HG03439 (cell line): ENCODE measurements at regions not wholly inside any gene's neighbourhood (a gene's known extent, or its start where the extent isn't known, plus 50 kb on each side); places are given as distances from the start of the nearest gene placed in this dataset.

Experiments used
- ATAC-seq: cut with Tn5 transposase; IDR thresholded peaks from one replicate; pipeline ENCODE4 v1.9.1; 2021; ENCODE audit warnings: mild to moderate bottlenecking, moderate library complexity; ENCODE audit not compliant: unreplicated experiment

DNA sequence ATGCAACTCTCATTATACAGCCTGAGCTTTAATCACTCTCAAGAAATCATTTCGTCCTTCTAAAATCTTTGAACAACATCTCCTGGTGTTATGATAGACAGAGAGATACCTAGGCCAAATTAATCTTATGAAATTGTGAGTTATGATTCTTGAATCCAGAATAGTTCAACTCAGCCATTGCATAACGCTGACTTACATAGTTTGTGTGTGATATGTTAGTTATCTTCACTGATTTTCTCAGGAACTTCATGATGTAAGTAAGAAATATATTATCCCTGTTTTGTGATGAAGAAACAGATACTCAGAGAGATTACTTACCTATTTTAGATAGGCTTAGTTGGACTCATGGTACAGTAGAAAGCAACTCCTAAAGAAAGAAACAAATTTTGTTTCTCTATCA lies 684.4 kb downstream of the ZEB2 start:
- ATAC-seq = no peak

DNA sequence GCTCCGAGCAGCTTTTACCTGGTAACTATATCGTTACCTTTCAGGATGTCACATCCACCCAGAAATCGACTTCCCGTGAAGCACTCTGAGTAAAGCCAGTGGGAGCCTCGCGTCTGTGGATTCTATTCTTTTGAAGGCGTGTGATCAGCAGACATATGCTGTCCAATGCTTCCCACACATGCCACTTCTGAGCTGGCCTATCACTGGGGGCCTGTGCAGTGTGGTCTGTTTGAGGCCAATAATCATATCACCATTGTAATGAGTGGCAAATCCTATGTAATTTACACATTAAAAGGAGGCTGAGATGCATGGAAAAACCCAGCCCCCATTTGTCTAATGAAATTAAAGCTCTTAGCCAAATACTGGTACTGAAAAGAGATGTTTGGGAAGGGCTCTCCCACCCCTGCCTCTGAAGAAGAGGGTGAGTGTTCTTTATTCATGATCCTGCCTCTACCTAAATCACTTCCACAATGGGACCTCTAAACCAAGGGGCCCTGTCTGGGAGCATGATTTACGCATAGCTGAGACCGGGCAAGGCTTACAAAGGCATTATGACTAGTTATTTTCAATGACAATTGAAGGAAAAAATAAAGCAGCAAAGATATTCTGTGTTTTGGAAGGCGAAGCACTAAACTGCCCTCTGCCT lies 686.8 kb downstream of the ZEB2 start:
- ATAC-seq = no peak

DNA sequence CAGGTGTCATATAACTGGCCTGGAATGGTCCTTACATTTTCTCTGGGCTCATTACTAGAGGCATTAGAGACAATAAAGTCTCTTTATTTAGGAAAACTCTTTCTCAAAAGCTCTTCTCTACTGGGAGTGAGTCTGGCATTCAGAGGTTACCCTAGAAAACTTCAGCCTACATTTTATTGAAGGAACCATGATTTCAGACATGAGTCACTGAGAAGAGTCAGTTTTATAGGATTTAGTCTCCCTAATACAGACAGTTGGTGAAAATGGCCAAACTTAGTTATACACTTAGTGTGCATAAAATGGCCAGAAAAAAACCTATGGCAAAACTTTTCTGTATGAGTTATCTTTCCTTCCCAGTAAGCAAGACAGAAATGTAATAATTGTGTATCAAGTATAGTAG lies 689.4 kb downstream of the ZEB2 start:
- ATAC-seq = no peak

DNA sequence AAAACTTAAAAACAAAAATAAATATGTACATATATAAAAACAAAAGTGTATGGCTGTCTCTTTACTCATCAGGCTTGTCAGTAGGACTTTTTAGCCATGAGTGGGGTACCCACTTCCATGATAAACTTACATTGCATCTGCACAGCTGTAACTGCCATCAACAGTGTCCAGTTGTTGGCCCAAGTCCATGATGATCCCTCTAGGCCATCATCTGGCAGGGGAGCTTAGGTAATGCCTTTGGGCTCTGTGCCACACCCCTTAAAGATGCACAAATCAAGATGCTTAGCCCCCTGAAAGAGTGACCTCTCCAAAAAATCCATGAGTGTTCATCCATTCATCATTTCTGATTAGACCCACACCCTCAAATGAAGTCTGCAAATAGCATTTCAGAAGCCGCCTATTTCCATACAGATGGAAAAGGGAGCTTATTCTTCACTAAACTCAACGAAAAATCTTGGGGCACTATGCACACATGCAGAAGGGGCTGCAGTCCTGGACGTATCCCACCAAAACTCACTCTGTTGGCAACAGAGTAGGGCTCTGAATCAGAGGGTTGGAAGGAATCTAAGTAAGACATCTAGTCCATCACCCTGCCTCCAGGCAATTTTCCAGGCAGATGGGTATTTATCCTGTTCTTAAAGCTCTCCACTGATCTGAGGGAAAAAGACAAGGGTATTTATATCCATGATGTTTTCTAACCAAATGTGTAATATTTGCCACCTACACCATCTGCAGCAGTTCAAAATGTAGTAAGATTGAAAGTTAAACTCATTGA lies 691.0 kb downstream of the ZEB2 start:
- ATAC-seq = no peak

DNA sequence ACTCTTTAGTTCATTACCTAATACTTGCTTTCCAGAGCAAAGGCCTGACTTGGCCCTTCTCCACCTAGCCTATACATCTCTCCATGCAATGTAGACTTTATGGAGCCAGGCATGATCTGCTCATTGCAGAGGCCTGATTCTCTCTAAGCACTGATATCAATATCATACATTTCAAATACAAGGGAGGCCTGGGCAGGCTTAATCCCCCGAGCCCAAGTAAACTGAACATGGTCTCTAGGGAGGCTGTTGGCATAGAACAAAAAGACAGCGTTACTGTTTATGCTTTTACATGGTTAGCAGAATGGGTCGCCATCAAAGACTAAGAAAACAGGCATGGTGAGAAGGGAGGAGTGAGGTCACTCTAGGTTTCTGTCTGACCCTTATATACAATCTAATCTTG lies 695.1 kb downstream of the ZEB2 start:
- no peak for ATAC-seq

DNA sequence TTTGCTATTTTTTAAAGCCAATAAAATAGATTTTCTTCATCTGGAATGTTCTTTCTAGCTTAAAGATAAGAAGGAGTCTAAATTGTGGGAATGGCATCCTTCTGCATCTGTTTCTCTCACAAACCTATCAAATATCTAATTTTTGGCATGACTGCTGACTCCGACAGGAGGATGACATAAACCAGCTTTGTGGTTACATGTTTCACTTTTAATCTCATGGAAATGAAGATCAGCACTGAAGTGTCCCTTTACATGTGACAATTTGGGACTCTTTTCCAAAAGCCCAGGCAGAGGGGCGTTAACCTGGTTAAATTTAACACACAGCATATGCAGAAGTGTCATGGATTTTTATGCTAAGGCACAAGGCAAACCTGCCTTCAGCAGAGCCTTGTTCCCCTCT lies 694.7 kb downstream of the ARHGAP15 start:
- no peak for ATAC-seq

DNA sequence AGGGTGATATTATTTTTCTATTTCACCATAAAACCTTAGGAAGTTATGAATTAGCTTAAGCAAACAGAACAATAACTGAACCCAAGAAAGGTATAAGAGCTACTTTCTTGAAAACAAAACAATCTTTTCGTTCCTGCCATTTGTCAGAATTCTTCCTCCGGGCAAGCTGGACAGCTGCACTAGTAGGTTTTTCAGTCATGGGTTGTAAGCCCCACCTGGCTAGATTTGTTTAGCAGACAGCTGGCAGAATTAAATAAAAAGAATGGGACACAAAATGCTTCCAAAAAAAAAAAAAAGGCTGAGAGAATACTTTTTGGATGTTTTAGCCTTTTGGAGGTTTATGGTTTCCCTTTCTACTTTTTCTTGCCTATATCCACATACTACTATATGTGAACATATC lies 694.1 kb downstream of the ARHGAP15 start:
- ATAC-seq = no peak

DNA sequence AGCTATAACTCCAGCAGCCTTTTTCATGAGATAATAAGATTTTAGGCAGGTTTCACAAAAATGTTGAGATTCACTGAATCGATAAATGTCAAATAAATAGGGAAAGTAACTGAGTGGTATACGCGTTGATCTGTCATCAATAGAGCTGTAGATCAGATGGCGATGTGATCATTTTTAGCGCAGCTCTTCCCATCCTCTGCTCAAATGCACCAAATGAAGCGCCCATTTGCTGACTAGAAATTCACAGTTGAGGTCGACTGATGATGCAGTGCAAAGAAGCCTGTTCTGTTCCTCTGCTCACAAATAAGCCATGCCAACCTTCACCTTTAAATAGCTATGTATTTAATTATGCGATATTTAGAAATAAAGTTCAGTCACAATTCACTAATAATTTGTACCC lies 693.5 kb downstream of the ARHGAP15 start:
- no peak for ATAC-seq

DNA sequence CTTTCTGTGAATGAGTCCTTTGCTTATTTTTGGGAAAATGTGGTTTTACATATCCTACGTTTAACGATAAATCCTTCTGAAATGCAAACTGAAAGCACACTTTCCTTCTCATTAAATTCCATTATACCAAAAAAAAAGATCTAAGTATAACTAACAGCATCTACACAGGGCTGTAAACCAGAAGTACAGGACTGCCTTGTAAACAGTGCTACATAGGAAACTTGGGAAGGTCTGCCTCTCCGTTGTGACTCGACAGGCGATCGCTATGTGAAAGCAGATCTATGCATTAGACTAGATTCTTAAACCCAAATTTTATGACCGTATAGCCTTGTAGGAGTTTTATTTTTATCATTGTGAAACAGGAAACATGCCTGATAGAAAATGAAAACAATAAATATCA lies 690.5 kb downstream of the ARHGAP15 start:
- no peak for ATAC-seq

DNA sequence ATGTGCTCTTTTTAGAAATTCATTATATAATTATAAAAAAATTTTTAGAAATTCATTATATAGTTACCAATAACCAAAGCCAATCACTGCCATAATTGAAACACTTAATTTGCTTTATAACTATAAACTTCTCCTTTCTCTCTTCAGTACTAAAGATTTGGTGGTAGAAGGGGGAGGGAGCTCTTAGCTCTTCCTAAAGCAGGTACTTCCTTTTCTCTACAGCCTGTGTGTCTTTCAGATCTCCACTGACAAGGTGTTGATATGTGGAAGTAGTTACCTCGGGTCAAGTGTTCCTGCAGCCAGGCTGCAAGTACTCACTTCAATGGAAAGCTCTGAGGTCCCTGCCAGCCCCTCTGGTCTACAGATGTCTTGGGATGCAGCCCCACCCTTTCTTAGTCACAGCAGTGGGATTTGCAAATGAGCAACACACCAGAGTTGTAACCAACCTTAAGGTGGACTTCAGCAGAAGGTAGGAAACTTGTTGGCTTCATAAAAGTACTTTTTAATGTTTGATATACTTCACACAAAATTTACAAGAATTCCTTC lies 690.0 kb downstream of the ARHGAP15 start:
- ATAC-seq = no peak
